GM12891 (cell line): ENCODE measurements at regions not wholly inside any gene's neighbourhood (a gene's known extent, or its start where the extent isn't known, plus 50 kb on each side); places are given as distances from the start of the nearest gene placed in this dataset.

Experiments
- POLR2A ChIP-seq: IDR thresholded peaks from 2 replicates; pipeline ENCODE4 v1.6.1; 2011; ENCODE audit warnings: low read depth, low read length, control low read depth
- POLR2AphosphoS5 ChIP-seq: IDR thresholded peaks from 2 replicates; pipeline ENCODE4 v1.6.1; 2011; ENCODE audit warnings: low read depth, low read length, control low read depth
- POU2F2 ChIP-seq: IDR thresholded peaks from 2 replicates; pipeline ENCODE4 v1.6.1; 2011; ENCODE audit warnings: low read depth, mild to moderate bottlenecking, control low read depth, low read length, moderate library complexity
- SPI1 ChIP-seq: IDR thresholded peaks from 2 replicates; pipeline ENCODE4 v1.6.1; 2011; ENCODE audit warnings: low read depth, low read length, control low read depth
- TAF1 ChIP-seq: IDR thresholded peaks from 2 replicates; pipeline ENCODE4 v1.6.1; 2011; ENCODE audit warnings: low read depth, low read length, control low read depth

DNA sequence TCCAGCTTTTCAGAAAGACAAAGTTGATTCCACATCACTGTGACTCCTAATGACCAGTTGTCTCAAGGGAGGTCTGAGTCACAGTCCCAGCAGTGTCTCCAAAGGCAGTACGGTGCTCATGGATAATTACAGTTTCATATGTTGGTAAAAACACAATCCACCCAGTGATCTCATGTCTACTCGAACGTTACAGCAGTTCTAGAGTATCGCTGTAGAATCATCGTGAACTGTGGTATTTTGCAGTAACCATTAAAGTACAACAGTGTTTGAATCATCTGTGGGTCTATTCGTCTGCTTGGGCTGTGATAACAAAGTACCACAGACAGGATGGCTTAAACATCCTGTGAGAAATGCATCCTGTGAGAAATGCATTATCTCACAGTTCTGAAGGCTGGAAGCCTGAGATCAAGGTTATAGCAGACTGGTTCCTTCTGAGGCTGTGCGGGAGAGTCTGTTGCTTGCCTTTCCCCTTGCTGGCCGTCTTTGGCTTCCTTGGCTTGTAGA is 121.1 kb upstream of the SORBS2 start:
- TF ChIP-seq POLR2AphosphoS5: no peak
- TF ChIP-seq TAF1: no peak
- no peak for TF ChIP-seq POLR2A
- TF ChIP-seq SPI1: no peak
- no peak for TF ChIP-seq POU2F2
